GM19395 (cell line): ENCODE measurements at regions not wholly inside any gene's neighbourhood (a gene's known extent, or its start where the extent isn't known, plus 50 kb on each side); places are given as distances from the start of the nearest gene placed in this dataset.
"Not testable (repeated sequence)": the region's sequence is repeated elsewhere in the genome, so short reads cannot be mapped to it uniquely, and the experiment has no call there.

Source experiments
- ATAC-seq: cut with Tn5 transposase; IDR thresholded peaks from one replicate; pipeline ENCODE4 v1.9.1; 2021; ENCODE audit warnings: mild to moderate bottlenecking, moderate library complexity; ENCODE audit not compliant: unreplicated experiment

DNA sequence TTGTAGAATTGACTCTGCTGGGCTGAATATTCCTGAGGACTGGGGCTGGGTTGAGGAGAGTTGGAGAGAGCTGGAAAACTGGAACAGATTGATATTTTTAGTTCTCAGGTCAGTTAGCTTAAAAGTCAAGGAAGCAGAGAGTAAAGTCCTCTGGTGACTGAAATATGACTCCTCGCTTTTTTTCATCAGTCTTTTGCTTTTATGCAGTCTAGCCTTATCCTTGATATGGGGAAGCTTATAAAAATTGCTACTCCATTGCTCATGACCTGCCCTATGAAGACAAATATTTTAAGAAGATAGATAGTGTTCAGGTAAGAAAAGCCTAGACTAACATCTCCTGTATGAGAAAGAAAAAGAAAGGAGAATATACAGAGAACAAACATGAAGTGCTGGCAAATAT is 152.7 kb downstream of the C4orf33 start:
- ATAC-seq, result no peak

GRCh38 chr4:129254126-129254525 is 158.2 kb downstream of the C4orf33 start:
- no peak for ATAC-seq

- no peak for ATAC-seq
Observed at GRCh38 chr4:129254526-129254925, 158.6 kb downstream of the C4orf33 start.

- no peak for ATAC-seq
Observed at GRCh38 chr4:129261584-129261983, 165.6 kb downstream of the C4orf33 start.

DNA sequence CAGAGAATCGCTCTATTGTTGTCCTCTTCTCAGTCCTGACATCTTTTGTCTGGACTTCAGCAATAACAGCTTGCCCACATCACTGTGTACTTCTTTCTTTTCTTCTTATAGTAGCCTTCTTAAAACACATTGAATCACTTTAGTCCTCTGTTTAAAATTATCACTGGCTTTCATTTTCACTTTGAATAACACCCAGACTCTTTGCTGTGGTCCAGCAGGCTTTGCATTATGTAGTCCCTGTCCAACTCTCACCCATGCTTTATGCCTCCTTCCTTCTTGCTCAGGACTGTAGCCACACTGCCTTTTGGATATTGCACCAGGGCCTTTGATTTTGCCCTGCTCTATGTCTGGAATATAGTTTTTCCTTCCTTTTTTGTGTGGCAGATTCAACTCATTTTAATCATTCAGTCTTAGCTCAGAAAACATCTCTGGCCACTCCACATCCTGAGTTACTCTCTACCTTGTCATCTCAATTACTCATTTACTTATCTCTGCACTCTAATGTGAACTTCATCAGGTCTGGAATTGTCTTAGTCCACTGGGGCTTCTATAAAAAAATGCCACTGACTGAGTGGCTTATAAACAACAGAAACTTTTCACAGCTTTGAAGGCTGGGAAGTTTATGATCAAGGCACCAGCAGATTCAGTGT is 168.2 kb downstream of the C4orf33 start:
- peak; percentile 99 for ATAC-seq

DNA sequence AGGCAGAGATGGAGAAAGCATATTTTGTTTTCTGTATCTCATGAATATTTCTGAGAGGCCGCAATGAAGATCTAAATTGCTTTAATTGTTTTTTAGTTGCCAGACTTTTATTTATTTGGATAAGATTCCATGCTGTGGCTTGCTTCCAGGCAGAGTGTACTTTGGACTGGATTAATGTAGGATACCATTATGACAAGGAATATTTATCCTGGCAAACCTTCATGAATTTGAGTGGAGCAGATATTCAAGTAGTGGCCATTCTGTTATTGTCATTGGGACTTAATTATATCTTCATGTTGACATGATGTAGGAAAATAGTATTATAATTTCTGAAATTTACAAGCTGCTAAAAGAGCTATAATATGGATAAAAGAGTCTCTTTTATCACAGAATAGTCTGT is 182.9 kb downstream of the C4orf33 start:
- no peak for ATAC-seq

DNA sequence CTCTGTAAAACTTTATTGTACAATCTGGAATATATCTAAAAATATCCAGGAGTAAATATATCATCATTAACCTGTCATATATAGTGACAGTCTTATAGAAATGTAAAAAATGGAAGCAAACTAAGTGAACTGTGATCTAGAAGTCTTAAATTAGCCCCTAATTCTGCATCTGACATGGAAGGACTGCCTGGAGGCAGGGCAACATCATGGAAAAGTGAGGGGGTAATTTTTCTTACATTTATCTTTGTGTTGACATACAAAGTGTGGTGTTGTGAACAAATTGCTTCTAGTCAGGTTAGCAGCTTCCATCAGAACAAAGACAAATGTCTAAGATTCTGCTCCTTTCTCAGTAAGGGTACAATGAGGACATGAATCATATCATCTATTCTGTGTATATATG is 186.3 kb downstream of the C4orf33 start:
- no peak for ATAC-seq

GRCh38 chr4:129292194-129292593 is 196.2 kb downstream of the C4orf33 start:
- not testable (repeated sequence) for ATAC-seq

DNA sequence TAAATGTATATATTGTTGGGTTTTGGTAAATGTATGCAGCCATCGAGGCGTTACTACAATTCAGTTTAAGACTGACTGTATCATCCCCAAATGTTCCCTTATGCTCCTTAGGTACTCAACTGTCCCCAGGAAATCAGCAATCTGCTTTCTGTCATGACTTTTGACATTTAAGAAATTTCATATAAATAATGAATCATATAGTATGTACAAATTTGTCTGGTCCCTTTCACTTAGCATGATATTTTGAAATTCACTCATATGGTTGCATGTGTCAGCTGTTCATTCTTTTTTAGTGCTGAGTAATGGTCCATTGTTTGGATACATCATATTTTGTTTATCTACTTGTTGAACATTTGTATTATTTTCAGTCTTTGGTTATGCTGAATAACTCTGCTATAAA is 218.8 kb downstream of the C4orf33 start:
- ATAC-seq, result no peak

- no peak for ATAC-seq
Observed at GRCh38 chr4:129322920-129323319, 227.0 kb downstream of the C4orf33 start.

DNA sequence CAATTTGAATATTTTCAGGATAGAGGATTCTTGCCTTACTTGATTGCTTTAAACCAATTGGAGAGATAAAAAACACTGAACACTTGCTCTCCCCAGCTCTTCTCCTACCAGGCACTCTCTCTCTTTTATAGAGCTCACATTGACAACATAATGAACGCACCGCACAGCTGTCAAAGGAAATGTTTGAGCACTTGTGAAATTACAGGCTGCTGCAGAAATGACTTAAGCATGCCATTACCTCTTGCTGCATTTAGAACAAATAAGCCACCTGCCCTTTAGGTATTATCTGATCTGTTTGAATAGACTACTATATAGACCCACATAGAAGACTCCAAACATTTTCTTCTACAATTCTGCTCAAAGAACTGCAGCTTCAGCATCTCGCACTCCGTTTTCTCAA is 227.7 kb downstream of the C4orf33 start:
- ATAC-seq, result no peak

GRCh38 chr4:129326571-129327460 is 230.9 kb downstream of the C4orf33 start:
- no peak for ATAC-seq

- no peak for ATAC-seq
Observed at GRCh38 chr4:129327637-129328036, 231.7 kb downstream of the C4orf33 start.

DNA sequence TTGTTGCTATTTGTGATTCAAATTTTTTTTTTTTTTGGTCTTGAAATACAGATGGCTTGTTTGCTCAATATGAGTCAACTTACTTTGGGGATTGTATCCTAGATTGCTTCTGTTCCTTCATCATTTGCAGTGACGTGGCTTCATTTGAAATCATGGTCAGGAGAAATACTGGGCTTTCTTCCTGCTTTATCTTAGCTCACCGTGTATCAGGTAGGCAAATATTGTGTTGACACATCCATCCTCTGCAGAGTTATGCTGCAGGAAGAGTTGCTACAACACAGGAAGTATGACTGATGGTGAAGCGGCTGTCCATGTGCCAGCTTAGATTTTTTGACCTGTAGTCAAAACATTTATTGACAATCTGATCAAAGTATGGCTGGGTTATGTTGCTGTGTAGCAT is 232.2 kb downstream of the C4orf33 start:
- ATAC-seq, result no peak

DNA sequence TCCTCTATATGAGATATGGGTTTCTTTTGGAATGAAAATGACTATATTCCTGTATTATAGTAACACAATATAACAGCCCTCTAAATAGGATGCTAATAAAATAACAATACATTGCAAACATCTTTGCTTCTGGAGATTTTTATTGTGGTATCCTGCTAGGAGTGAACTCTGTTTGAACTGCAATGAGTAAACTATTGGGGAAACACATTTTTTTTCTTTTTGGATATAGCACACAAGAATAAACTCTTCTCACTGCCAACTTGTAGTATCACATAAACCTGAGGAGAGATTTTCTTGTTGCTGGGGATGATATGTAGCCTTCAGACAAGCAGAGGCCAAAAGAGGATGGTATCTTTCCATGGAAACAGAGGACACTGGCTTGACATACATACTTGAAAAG is 238.2 kb downstream of the C4orf33 start:
- ATAC-seq, result no peak

DNA sequence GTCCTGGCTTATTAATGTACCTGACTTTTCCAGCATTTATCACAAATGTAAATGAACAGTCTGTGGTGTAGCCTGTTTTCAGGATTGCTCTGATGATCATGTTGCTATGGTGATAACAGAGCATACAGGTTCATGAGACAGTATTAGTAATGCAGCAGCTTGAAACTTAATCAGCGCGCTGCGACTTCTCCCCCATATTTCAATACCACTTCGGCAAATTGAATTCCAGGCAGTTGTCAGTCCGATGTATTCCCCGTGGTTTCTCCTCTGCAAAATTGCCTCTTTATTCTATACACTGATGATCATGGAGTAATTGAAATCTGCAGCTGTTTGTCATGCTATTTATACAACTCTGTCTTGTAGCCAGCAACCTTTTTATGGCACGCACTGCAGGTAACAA is 239.3 kb downstream of the C4orf33 start:
- ATAC-seq, result no peak

DNA sequence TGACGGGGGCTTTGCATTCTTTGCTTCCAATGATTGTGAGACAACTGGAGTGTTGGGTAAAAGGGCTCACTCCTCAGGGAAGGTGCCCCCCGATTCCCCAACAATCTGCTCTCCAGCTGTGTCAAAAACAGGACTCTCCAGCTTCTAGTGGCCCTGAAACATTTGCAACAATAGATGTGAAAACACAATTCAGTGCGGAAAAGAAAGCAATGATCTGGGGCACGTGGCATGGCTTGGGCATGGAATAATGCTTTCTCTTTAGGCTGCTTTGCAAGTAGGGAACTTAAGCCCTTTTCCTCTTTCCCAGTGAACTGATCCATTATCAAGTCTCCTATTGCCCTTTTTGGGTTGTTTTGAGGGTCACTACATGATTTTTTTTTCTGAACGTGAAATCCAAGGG is 239.9 kb downstream of the C4orf33 start:
- no peak for ATAC-seq

DNA sequence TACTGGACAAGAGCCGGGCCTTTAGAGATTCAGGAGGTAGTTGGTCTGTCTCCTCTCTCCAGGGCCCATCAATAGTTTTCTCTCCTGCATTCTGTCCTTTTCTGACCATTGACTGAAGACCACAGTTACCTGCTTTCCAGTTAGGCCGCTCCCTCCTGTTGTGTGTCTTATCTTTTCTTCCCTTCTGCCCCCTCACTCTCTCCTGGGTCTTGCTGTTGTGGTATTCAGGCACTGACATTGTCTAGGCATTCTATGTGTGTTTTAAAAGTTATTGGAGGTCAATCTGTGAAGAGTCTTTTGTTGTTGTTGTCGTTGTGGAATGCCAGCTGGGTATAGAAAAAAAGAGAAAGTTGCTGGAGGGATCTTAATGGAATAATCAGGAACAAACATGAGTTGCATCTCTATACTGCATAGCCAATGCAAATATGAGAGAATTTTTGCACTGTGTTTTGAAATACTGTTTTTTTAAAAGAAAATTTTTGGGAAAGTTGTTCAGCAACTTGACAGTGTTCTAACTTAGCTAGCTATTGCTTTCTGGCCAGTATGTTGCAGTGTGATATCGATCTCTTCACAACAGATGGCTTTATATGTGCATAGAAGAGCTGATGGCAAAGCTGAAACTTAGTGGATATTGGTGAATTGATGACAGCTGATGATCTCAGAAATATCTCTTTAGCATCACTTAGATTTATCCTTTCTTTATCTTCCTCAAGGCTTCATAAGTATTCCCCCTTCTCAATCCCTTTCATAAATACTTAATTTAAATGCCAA is 240.7 kb downstream of the C4orf33 start:
- no peak for ATAC-seq

DNA sequence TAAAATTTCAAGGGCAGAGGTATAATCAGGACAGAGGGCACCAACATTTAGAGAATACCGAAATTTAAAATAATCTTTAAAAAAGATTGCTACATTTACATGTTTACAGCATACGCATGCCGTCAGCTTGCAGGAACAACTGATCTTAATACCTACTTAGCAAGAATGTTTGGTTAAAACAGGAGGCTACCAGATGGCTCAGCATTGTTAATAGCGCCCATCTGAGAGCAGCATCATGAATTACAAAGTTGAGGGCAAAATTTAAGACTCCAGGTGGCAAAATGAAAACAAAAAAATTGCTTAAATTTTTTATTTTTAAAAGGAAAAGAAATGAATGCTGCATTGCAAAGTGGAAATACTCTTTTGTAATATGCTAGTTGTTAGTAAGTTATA is 241.3 kb downstream of the C4orf33 start:
- ATAC-seq, result no peak

GRCh38 chr4:129342819-129343408 is 247.0 kb downstream of the C4orf33 start:
- ATAC-seq, result no peak

DNA sequence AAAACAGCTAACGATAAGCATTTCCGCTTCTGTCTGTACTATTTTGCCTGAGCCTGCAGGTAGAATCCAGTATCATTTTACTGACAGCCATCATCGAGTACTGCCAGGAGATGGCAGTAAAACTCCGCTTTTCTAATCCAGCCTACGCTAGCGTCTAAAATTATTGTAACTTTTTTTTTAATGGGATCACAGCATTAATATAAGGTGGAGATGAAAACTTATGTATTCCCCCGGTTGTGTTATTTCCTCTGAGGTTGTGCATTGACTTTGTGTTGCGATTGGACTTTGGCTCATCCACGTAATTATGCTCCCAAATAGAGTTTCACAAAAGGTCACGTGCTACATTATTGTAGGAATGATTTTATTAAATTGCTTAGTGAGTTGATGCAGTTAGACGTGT is 248.1 kb downstream of the C4orf33 start:
- ATAC-seq, result no peak
